Transverse colon (tissue), 4 donors: ENCODE measurements at regions not wholly inside any gene's neighbourhood (a gene's known extent, or its start where the extent isn't known, plus 50 kb on each side); places are given as distances from the start of the nearest gene placed in this dataset.

Experiments used
- DNase-seq: peaks from one replicate; pipeline ENCODE4 v3.0.0-alpha.2; 2019
- H3K27ac ChIP-seq, 4 donors: fragments of 200-600 bp; sonication (generic); 2 replicates each; pipeline ENCODE4 v1.5.1; 2016 to 2018; ENCODE audit warnings: inconsistent platforms in 4 of 4
- H3K27me3 ChIP-seq: fragments of 200-600 bp; sonication (generic); 2 replicates; pipeline ENCODE4 v1.5.1; 2017; ENCODE audit warnings: inconsistent platforms
- H3K36me3 ChIP-seq, 4 donors: fragments of 200-600 bp; sonication (generic); 2 replicates each; pipeline ENCODE4 v1.5.1; 2017 to 2019; ENCODE audit warnings: inconsistent platforms in 4 of 4
- H3K4me1 ChIP-seq, 4 donors: fragments of 200-600 bp; sonication (generic); 2 replicates each; pipeline ENCODE4 v1.5.1; 2017 to 2020; ENCODE audit warnings: inconsistent platforms in 4 of 4
- H3K4me3 ChIP-seq, 4 donors: fragments of 200-600 bp; sonication (generic); 1 replicate in 1 of 4; 2 replicates in 3 of 4; pipeline versions ENCODE4 v1.5.1 to v1.6.1; 2017 to 2019; ENCODE audit warnings: inconsistent platforms in 4 of 4
- H3K9me3 ChIP-seq, 2 donors: fragments of 200-600 bp; sonication (generic); 2 replicates each; pipeline ENCODE4 v1.5.1; 2017 to 2019; ENCODE audit warnings: inconsistent platforms in 2 of 2
- CTCF ChIP-seq, 5 experiments: fragments of 200-600 bp in 3 of 5; fragments of 450-650 bp in 2 of 5; sonication (generic) in 3 of 5; IDR thresholded peaks; 1 replicate in 2 of 5; 2 replicates in 3 of 5; pipeline ENCODE4 v1.5.1; 2016 to 2017; ENCODE audit warnings: antibody characterized with exemption in 5 of 5, inconsistent platforms in 3 of 5, mild to moderate bottlenecking in 2 of 5, moderate library complexity in 1 of 5
- EP300 ChIP-seq: sonication (generic); formaldehyde crosslinking; IDR thresholded peaks from one replicate; pipeline ENCODE4 v1.6.1; 2017; ENCODE audit warnings: antibody characterized with exemption, low read depth
- POLR2A ChIP-seq: fragments of 450-650 bp; IDR thresholded peaks from one replicate; pipeline ENCODE4 v1.6.1; 2016; ENCODE audit warnings: antibody characterized with exemption, mild to moderate bottlenecking, moderate library complexity
- POLR2AphosphoS5 ChIP-seq, 3 donors: sonication (generic); formaldehyde crosslinking; IDR thresholded peaks; one replicate each; pipeline ENCODE4 v1.6.1; 2016; ENCODE audit warnings: antibody characterized with exemption in 3 of 3
- WGBS, 2 donors: methylation state at CpG; one replicate each; pipeline ENCODE4 v1.1.5; 2018; ENCODE audit warnings: low coverage in 1 of 2; 5-methylcytosine and 5-hydroxymethylcytosine counted together
- in situ Hi-C, 4 donors: fragments of 200-750 bp; cut with MboI; loops; one replicate each; pipeline versions ENCODE4 v1.15.0 to v1.15.1; 2017; ENCODE audit warnings: low sequenced_read_pairs in 3 of 4, low pct_ligation_motif_present in 1 of 4, low pct_unique_long_range_greater_than_20kb in 1 of 4
- intact Hi-C: fragments of 100-400 bp; cut with DNase I; formaldehyde crosslinking; loops from one replicate; pipeline ENCODE4 v1.15.1; 2023; ENCODE audit warnings: low total_unique reads

- DNase-seq, result no peak
- intact Hi-C loops, result no loop called here
- Histone ChIP-seq H3K9me3 (no peaks in the 10 kb centered on the region), H3K27ac (no peak overlapping the region), H3K27me3 (peaks cover 13% of the 10 kb centered on the region), H3K36me3 (no peaks in the 10 kb centered on the region), H3K4me3 (no peak overlapping the region), H3K4me1 (no peaks in the 10 kb centered on the region)
- TF ChIP-seq POLR2A, result no peak
- no peak for TF ChIP-seq POLR2AphosphoS5 (IDR thresholded peaks at IDR 0.05)
- TF ChIP-seq EP300, result no peak
- TF ChIP-seq CTCF (IDR thresholded peaks at IDR 0.05), result no peak
- in situ Hi-C loops, result no loop called here
- WGBS, 2 donors, result 67 to 77% methylated on average over 3 of the region's 3 CpGs
Measured at GRCh38 chr11:33521384-33521783, 179.2 kb downstream of the C11orf91 start.

- in situ Hi-C loops, result no loop called here
- 40 to 41% methylated on average over 1 of the region's 1 CpG for WGBS, 2 donors
Measured at GRCh38 chr11:33520112-33520511, 180.5 kb downstream of the C11orf91 start.

GRCh38 chr11:33515347-33515746 lies 185.3 kb downstream of the C11orf91 start:
- intact Hi-C loops, result no loop called here
- TF ChIP-seq EP300 (no peak), POLR2A (no peak), CTCF (IDR thresholded peaks at IDR 0.05) (no peak)
- Histone ChIP-seq H3K9me3 (no peaks in the 10 kb centered on the region), H3K4me3 (no peak overlapping the region), H3K4me1 (no peaks in the 10 kb centered on the region), H3K27me3 (peaks cover 9% of the 10 kb centered on the region), H3K27ac (no peak overlapping the region), H3K36me3 (no peaks in the 10 kb centered on the region)
- in situ Hi-C loops, result no loop called here
- no peak for DNase-seq
- 54% methylated on average over 5 of the region's 5 CpGs; no CpG with 5 or more reads in 1 of the 2 donors for WGBS, 2 donors

More at GRCh38 chr11:33520112-33520511, 180.5 kb downstream of the C11orf91 start:
- no peaks in the 10 kb centered on the region for H3K9me3 ChIP-seq
- intact Hi-C loops, result no loop called here
- H3K27ac ChIP-seq, result no peak overlapping the region
- H3K36me3 ChIP-seq, result no peaks in the 10 kb centered on the region
- TF ChIP-seq CTCF (IDR thresholded peaks at IDR 0.05) (no peak), POLR2A (no peak), EP300 (no peak), POLR2AphosphoS5 (IDR thresholded peaks at IDR 0.05) (no peak)
- peaks cover 10% of the 10 kb centered on the region for H3K27me3 ChIP-seq
- H3K4me1 ChIP-seq, result no peaks in the 10 kb centered on the region
- no peak overlapping the region for H3K4me3 ChIP-seq
- no peak for DNase-seq

GRCh38 chr11:33514079-33514925 lies 186.3 kb downstream of the C11orf91 start:
- H3K9me3 ChIP-seq, result no peaks in the 10 kb centered on the region
- H3K36me3 ChIP-seq, result no peaks in the 10 kb centered on the region
- no peak for TF ChIP-seq POLR2AphosphoS5 (IDR thresholded peaks at IDR 0.05)
- TF ChIP-seq CTCF (IDR thresholded peaks at IDR 0.05), result no peak
- TF ChIP-seq EP300, result no peak
- TF ChIP-seq POLR2A, result no peak
- intact Hi-C loops, result no loop called here
- peaks cover 9% of the 10 kb centered on the region for H3K27me3 ChIP-seq
- in situ Hi-C loops, result no loop called here
- H3K4me1 ChIP-seq, result no peaks in the 10 kb centered on the region
- H3K4me3 ChIP-seq, result no peak overlapping the region
- 64 to 73% methylated on average over 6 of the region's 6 CpGs for WGBS, 2 donors
- no peak overlapping the region for H3K27ac ChIP-seq
- DNase-seq, result no peak
